Bone marrow (tissue), 2 donors: ENCODE measurements at regions not wholly inside any gene's neighbourhood (a gene's known extent, or its start where the extent isn't known, plus 50 kb on each side); places are given as distances from the start of the nearest gene placed in this dataset.

Experiments used
- DNase-seq, 2 donors: peaks; one replicate each; lab custom pipeline; 2025; lab: John Stamatoyannopoulos, UW

DNA sequence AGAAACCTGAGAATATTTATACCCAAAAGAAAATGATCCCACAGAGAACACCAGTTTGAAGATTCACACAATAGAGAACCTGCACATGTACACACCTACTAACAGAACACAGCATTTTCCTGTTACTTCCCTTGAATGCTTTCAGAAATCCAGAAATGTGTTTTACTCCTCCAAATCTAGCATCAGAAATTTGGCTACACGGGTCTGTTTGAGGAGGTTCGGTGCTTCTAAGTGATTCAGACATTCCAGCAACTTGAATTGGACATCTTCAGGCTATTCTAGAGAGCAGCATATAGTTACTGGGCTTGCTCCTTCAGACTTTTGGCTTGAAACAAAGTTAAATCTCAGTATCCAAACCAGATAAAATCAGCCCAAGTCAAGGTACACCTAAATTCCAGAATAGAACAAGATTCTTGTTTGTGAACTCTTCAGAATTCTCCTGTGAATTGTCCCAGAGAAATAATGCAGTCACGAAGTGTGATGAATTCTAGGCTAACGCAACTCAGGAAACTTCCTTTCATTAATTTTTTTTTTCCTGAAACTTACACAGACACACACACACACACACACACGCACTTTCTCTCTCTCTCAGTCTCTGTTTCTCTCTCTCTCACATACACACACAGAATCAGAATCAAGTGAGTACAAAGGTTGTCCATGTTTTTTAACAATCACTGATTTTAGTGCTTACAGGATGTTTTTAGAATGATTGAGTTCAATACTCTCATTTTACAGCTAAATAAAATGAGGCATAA is 278.4 kb upstream of the SNX7 start:
- no peak for DNase-seq

- no peak for DNase-seq
Observed at GRCh38 chr1:98382586-98382985, 278.9 kb upstream of the SNX7 start.

GRCh38 chr1:98374098-98374497 is 287.4 kb upstream of the SNX7 start:
- no peak for DNase-seq

GRCh38 chr1:98373056-98373455 is 288.5 kb upstream of the SNX7 start:
- no peak for DNase-seq

DNA sequence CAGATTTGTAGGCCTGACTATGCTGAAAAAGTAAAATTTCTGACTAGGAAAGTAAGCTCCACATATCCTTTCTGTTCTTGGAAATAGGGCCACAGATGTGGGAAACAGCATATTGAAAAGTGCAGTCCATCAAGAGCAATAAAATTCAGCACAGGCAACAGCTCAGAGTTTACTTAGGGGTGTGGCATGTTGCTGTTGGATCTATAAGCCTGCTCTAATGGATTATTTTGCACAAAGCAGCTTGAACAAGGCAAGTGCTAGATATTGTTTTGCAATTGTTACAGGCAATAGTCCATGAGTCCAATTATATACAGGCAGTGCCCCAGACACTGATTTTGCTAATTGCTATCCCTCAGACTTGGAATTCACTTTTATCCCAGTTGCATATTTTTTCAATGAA is 289.8 kb upstream of the SNX7 start:
- DNase-seq = no peak

- DNase-seq = peak in 1 of 2 donors; percentile 30
Observed at GRCh38 chr1:98369463-98369862, 292.1 kb upstream of the SNX7 start.

- DNase-seq = no peak
Observed at GRCh38 chr1:98368995-98369394, 292.5 kb upstream of the SNX7 start.

- no peak for DNase-seq
Observed at GRCh38 chr1:98367426-98367825, 294.1 kb upstream of the SNX7 start.

GRCh38 chr1:98366343-98366742 is 295.2 kb upstream of the SNX7 start:
- no peak for DNase-seq

GRCh38 chr1:98364544-98364943 is 297.0 kb upstream of the SNX7 start:
- DNase-seq = no peak

DNA sequence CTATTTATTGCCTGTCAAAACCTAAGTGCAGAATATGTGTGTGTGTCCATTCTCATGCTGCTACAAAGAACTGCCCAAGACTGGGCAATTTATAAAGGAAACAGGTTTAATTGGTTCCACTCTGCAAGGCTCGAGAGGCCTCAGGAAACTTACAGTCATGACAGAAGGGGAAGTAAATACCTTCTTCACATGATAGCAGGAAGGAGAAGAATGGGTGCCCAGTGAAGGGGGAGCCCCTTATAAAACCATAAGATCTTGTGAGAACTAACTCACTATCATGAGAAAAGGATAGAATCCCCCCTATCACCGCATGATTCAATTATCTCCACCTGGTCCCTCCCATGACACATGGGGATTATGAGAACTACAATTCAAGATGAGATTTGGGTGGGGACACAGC is 300.7 kb upstream of the SNX7 start:
- no peak for DNase-seq

DNA sequence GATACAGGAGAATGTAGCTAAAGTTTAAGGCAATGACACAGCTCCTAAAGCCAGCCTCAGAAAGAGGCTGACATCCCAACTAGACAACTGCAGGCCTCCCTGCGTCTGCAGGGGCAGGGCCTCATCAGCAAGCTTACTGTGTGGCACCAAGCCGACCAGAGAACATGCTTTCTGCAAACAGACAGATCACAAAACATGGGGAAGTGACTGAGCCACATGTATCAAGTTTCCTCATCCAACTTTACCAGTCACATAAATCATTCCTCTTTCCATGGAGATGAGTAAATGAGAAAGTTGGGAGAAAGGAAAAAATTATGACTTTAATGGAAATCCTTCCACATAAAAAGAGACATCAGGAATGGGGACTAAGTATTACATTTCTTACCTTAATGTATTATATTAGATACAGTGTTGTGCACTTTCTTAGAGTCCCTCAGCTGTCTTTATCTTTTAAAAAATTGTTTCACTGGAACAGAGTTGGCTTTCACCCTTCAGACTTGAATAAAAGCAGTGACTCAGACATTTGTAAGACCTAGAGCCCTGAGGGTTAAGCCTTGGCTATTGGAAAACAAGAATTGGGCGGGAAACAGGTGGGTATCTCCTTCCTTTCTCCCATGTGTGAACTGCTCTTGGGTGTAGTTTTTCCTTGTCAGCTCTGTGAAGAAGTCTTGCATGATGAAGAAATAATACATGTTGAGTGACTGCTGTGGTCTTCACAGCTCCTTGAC is 305.7 kb upstream of the SNX7 start:
- DNase-seq = no peak

DNA sequence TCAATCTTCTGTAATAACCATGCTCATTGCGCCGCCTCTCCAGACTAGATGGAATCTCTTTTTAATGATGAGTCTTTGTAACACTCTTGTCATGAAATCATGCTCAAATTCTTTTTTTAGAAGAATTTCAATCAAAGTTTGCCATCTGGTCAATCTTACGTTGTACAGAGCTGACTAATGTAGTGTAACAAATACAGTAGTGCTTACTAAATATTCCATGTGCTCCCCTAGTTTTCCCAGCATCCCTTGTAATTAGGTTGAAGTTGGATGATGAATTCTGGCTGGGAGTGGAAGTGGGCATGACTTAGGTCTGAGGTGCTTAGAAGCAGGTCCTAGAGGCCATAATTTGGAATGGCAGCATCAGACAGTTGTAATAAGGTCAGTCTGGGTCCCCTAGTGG is 309.1 kb upstream of the SNX7 start:
- DNase-seq = no peak

DNA sequence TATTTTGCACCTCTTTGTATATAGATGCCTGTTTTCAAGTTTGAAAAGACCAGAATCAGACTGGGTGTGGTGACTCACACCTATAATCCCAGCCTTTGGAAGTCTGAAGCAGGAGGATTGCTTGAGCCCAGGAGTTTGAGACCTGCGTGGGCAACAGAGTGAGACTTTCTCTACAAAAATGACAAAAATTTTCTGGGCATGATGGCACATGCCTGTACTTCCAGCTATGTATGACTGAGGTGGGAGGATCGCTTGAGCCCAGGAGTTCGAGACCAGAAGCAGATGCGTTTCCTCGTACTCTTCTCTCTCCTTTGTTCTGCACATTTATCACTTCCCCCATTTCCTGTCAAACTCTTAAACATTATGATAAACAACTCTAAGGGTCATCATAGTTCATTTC is 310.0 kb upstream of the SNX7 start:
- DNase-seq = peak in 1 of 2 donors; percentile 52

GRCh38 chr1:98345417-98345816 is 316.1 kb upstream of the SNX7 start:
- no peak for DNase-seq

GRCh38 chr1:98344731-98345130 is 316.8 kb upstream of the SNX7 start:
- DNase-seq = no peak

- DNase-seq = no peak
Observed at GRCh38 chr1:98342566-98342965, 319.0 kb upstream of the SNX7 start.

GRCh38 chr1:98340511-98340910 is 321.0 kb upstream of the SNX7 start:
- no peak for DNase-seq

DNA sequence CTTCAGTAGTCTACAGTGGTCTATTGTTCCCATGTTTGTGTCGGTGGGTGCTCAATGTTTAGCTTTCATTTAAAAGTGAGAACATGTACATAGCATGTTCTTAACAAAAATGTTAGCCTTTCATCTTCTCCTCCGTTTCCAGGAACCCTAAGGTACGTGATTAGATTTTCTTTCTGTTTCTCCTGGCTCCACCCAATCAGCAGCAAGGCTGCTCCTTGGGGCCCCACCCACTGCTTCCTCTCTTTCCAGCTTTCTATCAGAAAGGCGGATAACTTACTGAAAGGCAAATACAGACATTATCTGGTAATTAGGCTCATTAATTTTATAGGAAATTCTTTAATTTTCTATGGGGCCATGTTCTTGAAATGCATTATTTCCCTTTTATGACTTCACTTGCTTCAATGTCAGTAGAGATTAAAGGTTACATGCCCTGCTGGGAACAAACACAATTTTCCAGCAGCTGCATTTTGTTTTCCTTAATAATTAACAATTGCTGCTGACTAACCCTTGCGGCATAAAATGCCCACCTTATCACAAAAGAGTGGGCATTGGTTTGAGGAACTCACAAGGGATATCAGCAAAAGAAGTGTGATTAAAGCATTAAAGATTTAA is 324.9 kb upstream of the SNX7 start:
- DNase-seq = no peak

- DNase-seq = no peak
Observed at GRCh38 chr1:98333936-98334335, 327.6 kb upstream of the SNX7 start.

GRCh38 chr1:98333406-98333805 is 328.1 kb upstream of the SNX7 start:
- no peak for DNase-seq

GRCh38 chr1:98331718-98332311 is 329.7 kb upstream of the SNX7 start:
- DNase-seq = no peak

- no peak for DNase-seq
Observed at GRCh38 chr1:98331243-98331642, 330.3 kb upstream of the SNX7 start.
